Lung (tissue), 11 donors: ENCODE measurements at regions not wholly inside any gene's neighbourhood (a gene's known extent, or its start where the extent isn't known, plus 50 kb on each side); places are given as distances from the start of the nearest gene placed in this dataset.
A peak's percentile ranks its signal among the peaks of the same experiment; 100 is the strongest.

Source experiments
- ATAC-seq: fragments of 200-7000 bp; cut with Tn5 transposase; one replicate; pipeline ENCODE4 v1.9.1; 2020; ENCODE audit warnings: moderate number of reproducible peaks; ENCODE audit not compliant: insufficient read depth, low FRiP score
- DNase-seq, 3 donors: peaks; one replicate each; pipeline ENCODE4 v3.0.0-alpha.2; 2013 to 2017
- H3K27ac ChIP-seq, 2 donors: one replicate each; pipeline ENCODE4 v1.5.1; 2013; ENCODE audit warnings: mild to moderate bottlenecking in 2 of 2, moderate library complexity in 2 of 2, control low read depth in 1 of 2, inconsistent platforms in 1 of 2, low read depth in 1 of 2, low read length in 1 of 2
- H3K27me3 ChIP-seq, 3 donors: one replicate each; pipeline ENCODE4 v1.5.1; 2013; ENCODE audit warnings: low read length in 2 of 3; ENCODE audit not compliant: control insufficient read depth in 3 of 3, insufficient read depth in 3 of 3
- H3K36me3 ChIP-seq, 4 donors: one replicate each; pipeline ENCODE4 v1.5.1; 2013; ENCODE audit warnings: low read length in 4 of 4, mild to moderate bottlenecking in 1 of 4, moderate library complexity in 1 of 4; ENCODE audit not compliant: control insufficient read depth in 4 of 4, insufficient read depth in 4 of 4
- H3K4me1 ChIP-seq, 5 donors: one replicate each; pipeline ENCODE4 v1.5.1; 2013; ENCODE audit warnings: low read length in 5 of 5, mild to moderate bottlenecking in 2 of 5, moderate library complexity in 1 of 5; ENCODE audit not compliant: control insufficient read depth in 5 of 5, insufficient read depth in 5 of 5
- H3K4me3 ChIP-seq: one replicate; pipeline ENCODE4 v1.5.1; 2013; ENCODE audit warnings: mild to moderate bottlenecking, control low read depth, moderate library complexity
- H3K9ac ChIP-seq, 2 donors: one replicate each; pipeline ENCODE4 v1.5.1; 2013; ENCODE audit warnings: low read length in 2 of 2, control low read depth in 1 of 2; ENCODE audit not compliant: insufficient read depth in 1 of 2
- H3K9me3 ChIP-seq, 4 donors: one replicate each; pipeline ENCODE4 v1.5.1; 2013; ENCODE audit warnings: low read length in 3 of 4, mild to moderate bottlenecking in 1 of 4, moderate library complexity in 1 of 4; ENCODE audit not compliant: control insufficient read depth in 4 of 4, insufficient read depth in 3 of 4
- CTCF ChIP-seq: IDR thresholded peaks from 2 replicates; pipeline ENCODE4 v1.5.1; 2012; ENCODE audit warnings: mild to moderate bottlenecking; ENCODE audit errors: control extremely low read depth, extremely low read depth
- WGBS, 2 donors: extraction: QIAGEN DNeasy Blood & Tissue Kit; methylation state at CpG; one replicate each; pipeline ENCODE4 v1.1.7; 2013; 5-methylcytosine and 5-hydroxymethylcytosine counted together
- donor health status: control.
- donor health status: control.
- donor health status: Bipolar disorder and iron deficiency.
- donor health status: healthy.
- donor health status: DM: yes; HTN: yes; CAD: no.

- ATAC-seq (no peak), DNase-seq (no peak)
- no peak overlapping the region for H3K9ac ChIP-seq
- no peaks in the 10 kb centered on the region for H3K36me3 ChIP-seq
- TF ChIP-seq CTCF = no peak
- no peaks in the 10 kb centered on the region for H3K4me1 ChIP-seq
- H3K4me3 ChIP-seq = no peak overlapping the region
- H3K27ac ChIP-seq = no peak overlapping the region
- H3K27me3 ChIP-seq = no peaks in the 10 kb centered on the region
- H3K9me3 ChIP-seq = no peaks in the 10 kb centered on the region
Measured at GRCh38 chr14:26132061-26132645, 465.7 kb downstream of the NOVA1 start.

DNA sequence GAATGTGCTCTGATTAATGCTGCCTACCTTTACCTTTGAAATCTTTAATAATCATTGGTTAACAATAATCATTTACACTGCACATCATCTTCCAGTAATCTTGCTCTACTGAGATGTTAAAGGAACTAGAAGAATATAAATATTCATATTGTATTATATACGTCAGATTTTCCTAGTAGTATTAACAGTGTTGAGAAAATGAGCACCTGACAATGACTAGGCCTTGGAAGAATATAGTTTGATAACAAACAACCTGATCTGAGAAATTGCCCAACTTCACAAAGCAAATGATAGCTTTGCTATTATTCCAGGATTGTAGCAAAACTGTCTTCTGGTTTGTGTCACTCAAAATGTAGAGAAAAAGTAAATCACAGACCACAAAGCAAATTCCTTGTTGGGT is 467.1 kb downstream of the NOVA1 start:
- Histone ChIP-seq H3K27me3 (no peaks in the 10 kb centered on the region), H3K9me3 (no peaks in the 10 kb centered on the region), H3K27ac (no peak overlapping the region), H3K9ac (no peak overlapping the region), H3K36me3 (no peaks in the 10 kb centered on the region), H3K4me3 (no peak overlapping the region), H3K4me1 (no peaks in the 10 kb centered on the region)
- TF ChIP-seq CTCF = no peak
- no peak for DNase-seq
- WGBS, 2 donors = 85% methylated on average over 1 of the region's 1 CpG
- ATAC-seq = no peak

DNA sequence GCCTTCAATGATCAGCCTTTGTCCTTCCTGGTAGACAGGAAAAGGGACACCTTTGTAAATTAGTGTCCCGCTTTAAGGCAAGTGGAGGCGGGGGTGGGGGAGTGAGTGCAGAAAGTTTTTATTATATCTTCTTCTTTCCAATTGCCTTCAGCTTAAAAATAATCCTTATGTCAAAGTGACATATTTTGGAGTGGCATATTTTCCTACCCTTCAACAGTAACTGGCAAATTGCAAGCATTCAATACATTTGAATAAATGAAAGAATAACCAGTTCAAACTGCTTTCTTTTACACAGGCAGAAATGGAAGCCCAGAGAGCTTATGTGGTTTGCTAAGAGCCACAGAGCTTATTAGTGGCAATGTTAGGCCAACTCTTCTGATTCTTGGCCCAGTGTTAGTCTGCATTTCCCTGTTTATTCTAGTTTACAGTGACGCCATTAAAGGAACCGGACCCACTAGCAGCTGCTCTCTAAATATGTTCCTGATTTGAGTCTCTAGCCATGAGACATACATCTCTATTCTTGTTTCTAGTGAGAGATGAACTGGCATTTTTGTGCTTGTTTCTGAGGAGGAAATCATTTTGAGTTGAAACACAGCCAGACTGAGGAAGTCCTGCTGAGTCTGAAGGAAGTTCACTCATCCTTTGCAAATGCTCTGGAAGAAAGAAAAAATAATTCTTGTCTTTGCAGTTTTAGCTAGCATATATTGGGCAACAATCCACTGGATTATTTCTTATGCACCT is 468.7 kb downstream of the NOVA1 start:
- 46 to 55% methylated on average over 4 of the region's 4 CpGs for WGBS, 2 donors
- no peaks in the 10 kb centered on the region for H3K4me1 ChIP-seq
- ATAC-seq (no peak), DNase-seq (peak; percentile 14 to 69 (median 46))
- no peak overlapping the region for H3K9ac ChIP-seq
- H3K9me3 ChIP-seq = no peaks in the 10 kb centered on the region
- H3K36me3 ChIP-seq = no peaks in the 10 kb centered on the region
- H3K27me3 ChIP-seq = no peaks in the 10 kb centered on the region
- no peak overlapping the region for H3K27ac ChIP-seq
- TF ChIP-seq CTCF = no peak
- H3K4me3 ChIP-seq = no peak overlapping the region
